NCI-H146 treated with DMSO at 0.1 percent for 48 hours (cell line): ENCODE measurements at regions not wholly inside any gene's neighbourhood (a gene's known extent, or its start where the extent isn't known, plus 50 kb on each side); places are given as distances from the start of the nearest gene placed in this dataset.

ENCODE experiments used
- DNase-seq: peaks from one replicate; lab custom pipeline; 2025; ENCODE audit not compliant: unreplicated experiment; lab: John Stamatoyannopoulos, UW

GRCh38 chr20:63072231-63072791, 65.5 kb upstream of the BHLHE23 start:
- no peak for DNase-seq

DNA sequence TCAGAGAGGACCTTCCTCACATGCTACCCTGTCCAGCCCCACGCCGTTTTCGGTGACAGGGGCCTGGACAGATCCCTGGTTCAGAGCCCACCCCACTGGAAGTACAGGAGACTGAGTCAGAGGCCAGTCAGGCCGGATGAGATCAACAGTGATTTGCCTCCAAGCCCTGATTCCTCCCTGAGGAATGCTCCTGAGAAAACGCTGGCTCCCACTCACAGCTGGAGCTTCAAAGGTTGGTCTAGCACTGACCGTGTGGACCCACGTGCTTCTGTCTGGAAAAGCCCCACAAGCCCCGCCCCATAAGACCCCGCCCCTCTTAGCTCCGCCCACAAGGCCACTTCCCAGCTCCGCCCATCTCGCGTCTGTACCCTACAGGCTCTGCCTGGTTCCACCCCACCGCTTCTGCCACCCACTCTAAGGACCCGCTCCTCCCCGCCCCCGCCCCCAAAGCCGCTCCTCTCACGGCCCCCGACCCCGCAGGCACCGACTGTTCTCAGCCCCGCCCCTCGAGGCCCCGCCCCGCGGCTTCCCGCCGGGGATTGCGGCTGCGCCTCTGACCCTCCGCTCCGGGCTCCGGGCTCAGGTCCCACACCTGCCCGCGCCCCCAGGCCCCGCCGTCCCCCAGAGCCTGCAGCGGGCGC, 64.9 kb upstream of the BHLHE23 start:
- no peak for DNase-seq

DNA sequence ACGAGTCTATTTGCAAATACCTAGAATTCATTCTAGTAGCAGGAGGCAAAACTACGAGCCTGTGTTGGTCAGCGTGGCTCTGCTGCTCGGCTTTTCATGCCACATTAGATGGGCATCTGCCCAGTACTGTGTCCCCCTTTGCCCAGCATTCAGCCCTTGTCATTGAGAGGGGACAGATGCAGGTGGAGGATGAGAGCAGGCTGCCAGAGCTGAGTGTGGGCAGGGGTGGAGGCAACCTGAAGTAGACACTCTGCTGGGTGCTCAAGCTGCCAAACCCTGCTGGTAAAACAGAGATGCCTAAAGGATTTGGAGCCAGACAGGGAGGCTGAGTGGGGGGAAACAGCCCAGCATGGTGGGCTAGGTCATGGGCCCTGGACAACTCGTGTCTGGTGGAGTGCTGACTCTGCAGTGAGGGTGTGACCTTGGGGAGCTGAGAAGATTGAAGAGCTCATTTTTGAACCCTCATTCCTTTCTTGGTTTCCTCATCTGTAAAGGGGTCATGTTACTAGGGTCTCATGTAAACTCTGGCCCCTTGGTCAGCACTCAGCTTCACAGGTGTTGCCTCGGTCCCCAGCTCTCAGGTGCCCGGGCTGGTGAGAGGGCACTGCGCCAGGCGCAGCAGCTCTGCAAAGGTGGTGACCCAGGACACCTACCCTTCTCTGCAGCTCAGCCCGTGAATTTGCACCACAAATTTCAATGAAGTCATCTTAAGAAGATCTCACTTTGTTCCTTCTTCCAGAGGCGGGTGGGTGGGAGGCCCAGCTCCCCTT, 64.2 kb upstream of the BHLHE23 start:
- no peak for DNase-seq

DNA sequence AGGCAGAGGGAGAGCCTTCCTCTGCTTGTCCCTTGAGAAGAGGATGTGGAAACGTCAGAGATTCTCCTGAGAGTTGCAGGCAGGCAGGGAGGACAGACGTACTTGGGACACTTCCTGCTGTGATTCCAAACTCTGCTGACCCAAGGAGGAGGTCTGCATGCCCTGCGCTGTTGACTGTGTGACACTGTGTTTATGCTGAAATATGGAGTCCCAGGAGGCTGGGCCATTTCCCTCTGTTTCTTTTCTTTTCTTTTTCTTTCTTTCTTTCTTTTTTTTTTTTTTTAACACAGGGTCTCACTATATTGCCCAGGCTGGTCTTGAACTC, 63.5 kb upstream of the BHLHE23 start:
- no peak for DNase-seq

DNA sequence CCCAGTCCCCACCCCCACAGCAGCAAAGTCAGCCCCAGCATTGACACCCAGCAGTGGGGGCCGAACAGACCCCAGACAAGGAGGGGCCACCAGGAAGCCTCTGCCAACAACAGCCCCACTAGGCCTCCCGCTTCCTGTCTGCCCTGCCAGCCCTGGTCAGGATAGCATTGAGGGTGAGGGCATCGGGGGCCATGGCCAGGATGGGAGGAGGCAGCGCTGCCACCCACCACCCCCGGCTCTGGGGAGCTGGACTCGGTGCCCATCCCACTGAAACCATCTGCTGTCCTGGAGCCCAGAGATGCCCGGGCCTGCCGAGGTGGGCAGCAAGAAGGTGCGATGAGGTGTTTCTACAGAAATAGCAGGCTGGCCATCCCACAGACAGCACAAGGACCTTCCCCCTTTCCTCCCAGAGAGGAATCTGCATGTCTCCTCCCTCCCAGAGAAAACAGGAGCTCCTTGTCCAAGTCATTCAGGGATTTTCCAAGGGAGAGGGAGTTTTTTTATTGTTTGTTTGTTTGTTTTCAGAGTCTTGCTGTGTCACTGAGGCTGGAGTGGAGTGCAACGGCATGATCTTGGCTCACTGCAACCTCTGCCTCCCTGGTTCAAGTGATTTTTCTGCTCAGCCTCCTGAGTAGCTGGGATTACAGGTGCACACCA, 62.1 kb upstream of the BHLHE23 start:
- no peak for DNase-seq

DNA sequence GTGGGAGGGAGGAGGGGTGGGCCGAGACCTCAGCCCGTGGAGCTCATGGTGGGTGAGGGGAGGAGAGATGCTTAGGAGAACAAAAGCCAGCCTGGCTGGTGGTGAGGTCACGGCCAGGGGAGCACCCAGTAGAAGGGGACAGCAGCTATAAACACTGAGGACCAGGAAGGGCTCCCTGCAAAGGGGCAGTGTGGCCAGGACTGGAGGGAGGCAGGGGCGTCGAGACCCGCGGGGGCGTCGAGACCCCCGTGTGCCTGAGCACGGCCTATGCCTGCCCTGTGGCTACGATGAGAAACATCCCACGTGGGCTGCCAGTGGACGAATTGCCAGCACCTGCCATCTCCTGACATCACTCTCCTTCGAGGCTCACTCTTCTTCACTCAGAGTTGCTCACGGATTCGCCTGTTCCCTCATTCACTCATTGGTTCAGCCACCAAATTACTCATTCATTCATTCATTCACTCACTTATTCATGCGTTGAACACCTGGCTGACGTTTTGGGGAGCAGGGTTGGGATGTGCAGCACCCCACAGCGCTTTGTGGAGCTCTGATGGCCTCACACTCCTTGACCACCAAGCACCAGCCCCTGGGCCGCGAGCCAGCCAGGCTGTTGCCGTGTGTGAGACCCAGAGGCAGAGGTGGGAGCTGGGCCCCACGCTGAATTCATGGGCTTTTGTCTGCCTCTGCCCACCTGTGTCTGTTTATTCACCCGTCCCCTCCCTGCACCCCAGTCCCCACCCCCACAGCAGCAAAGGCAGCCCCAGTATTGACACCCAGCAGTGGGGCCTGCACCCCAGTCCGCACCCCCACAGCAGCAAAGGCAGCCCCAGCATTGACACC, 61.2 kb upstream of the BHLHE23 start:
- no peak for DNase-seq

GRCh38 chr20:63067266-63067635, 60.5 kb upstream of the BHLHE23 start:
- no peak for DNase-seq

GRCh38 chr20:63066506-63067265, 59.9 kb upstream of the BHLHE23 start:
- DNase-seq: no peak

GRCh38 chr20:63065911-63066310, 59.1 kb upstream of the BHLHE23 start:
- no peak for DNase-seq

- no peak for DNase-seq
These were observed 58.3 kb upstream of the BHLHE23 start for GRCh38 chr20:63064745-63065711.

DNA sequence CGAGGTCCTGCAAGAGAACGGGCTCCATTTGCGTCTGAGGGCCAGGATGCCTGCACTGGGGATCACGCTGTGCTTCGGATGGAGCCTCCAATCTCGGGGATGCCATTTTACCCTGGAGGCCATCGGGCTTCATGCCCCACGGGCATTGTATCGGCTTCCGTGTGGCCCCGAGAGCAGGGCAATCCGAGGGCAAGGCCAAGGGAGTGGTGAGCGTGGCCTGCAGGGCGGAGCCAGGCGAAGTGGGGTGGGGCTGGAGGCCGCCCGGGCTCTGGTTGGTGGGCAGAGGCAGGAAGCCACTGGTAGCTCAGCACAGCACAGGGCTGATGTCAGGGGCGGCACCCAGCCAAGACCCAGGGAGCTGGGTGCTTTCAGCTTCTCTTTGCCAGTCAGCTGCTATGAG, 57.5 kb upstream of the BHLHE23 start:
- DNase-seq: no peak

DNA sequence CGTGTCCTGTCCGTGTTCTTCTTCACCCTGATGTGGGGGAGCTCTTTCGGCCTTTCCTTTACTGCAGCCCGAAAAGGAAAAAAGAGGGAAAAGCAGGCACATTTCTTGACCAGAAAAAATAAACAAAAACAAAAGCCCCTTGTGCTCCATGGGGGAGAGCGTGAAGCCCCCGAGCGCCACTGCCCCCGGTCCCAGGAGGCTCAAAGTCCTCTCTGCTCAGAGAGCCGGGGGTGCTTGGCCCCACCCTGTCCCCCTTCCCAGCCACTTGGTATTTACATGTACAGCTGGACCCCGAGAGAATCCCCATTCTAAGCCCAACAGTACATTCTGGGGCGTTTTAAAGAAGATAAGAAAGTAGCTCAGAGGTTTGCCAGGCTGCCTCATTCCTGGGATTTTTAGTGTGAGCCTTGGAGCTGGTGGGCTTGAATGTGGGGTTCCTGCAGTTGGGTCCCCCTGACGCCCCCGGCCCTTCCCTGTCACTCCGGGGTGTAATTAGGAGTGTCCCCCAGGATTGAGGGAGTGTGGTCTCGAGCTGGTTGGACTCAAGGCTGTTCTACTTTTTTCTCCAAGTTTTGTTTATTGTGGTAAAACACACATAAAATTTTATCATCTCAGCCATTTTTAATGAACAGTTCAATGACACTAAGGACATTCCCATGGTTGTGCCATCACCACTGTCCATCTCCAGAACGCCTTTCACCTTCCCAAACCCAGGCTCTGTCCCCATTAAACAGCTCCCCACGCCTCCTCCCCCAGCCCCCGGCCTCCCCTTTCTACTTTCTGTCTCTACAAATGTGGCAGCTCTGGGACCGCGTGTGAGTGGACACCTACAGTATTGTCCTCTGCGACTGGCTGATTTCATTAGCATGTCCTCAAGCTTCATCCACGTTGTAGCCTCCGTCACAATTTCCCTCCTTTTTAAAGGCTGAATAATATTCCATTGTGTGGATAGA, 55.7 kb upstream of the BHLHE23 start:
- no peak for DNase-seq

GRCh38 chr20:63061771-63062100, 55.0 kb upstream of the BHLHE23 start:
- DNase-seq: no peak

DNA sequence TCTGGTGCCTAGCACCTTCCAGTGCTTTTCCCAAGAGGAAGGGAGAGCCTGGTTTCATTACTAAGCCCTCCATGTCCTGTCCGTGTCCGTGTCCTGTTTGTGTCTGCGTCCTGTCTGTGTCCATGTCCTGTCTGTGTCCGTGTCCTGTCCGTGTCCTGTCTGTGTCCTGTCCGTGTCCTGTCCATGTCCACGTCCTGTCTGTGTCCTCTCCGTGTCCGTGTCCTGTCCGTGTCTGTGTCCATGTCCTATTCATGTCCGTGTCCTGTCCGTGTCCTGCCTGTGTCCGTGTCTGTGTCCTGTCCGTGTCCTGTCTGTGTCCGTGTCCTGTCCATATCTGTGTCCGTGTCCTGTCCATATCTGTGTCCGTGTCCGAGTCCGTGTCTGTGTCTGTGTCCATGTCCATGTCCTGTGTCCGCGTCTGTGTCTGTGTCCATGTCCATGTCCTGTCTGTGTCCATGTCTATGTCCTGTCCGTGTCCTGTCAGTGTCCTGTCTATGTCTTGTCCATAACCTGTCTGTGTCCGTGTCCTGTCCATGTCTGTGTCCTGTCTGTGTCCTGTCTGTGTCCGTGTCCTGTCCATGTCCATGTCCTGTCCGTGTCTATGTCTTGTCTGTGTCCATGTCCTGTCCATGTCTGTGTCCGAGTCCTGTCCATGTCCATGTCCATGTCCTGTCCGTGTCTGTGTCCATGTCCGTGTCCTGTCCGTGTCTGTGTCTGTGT, 54.4 kb upstream of the BHLHE23 start:
- DNase-seq: no peak

GRCh38 chr20:63060057-63060991, 53.6 kb upstream of the BHLHE23 start:
- DNase-seq: no peak

GRCh38 chr20:63059684-63060056, 52.9 kb upstream of the BHLHE23 start:
- DNase-seq: no peak
